NCI-H187 treated with DMSO at 0.1 percent for 48 hours (cell line): ENCODE measurements at regions not wholly inside any gene's neighbourhood (a gene's known extent, or its start where the extent isn't known, plus 50 kb on each side); places are given as distances from the start of the nearest gene placed in this dataset.

Experiments
- DNase-seq: peaks from one replicate; lab custom pipeline; 2025; lab: John Stamatoyannopoulos, UW

DNA sequence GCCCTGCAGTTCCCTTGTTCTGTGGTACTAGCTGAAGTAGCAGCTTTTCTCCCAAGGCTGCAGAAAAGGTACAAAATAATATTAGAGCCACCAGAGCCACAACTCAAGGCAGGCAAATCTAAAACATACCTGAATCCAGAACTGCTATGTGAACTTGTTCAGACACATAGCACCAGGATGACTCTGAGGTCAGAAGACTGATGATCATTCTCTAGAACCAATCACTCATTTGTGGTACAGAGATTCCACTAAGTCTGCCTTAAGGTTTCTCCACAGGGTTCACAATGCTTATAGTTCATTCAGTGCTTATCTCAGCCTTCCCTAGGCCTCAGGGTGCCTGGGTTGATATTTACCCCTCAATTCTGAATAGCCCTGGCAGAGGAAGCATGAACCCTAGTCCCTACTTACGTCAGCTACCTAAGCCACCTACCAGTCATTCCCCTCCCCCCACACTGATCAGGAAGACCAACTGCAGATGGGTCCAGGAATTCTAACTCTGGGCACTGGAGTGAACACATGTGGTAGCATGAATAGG, 140.9 kb upstream of the MOCS1 start:
- no peak for DNase-seq

DNA sequence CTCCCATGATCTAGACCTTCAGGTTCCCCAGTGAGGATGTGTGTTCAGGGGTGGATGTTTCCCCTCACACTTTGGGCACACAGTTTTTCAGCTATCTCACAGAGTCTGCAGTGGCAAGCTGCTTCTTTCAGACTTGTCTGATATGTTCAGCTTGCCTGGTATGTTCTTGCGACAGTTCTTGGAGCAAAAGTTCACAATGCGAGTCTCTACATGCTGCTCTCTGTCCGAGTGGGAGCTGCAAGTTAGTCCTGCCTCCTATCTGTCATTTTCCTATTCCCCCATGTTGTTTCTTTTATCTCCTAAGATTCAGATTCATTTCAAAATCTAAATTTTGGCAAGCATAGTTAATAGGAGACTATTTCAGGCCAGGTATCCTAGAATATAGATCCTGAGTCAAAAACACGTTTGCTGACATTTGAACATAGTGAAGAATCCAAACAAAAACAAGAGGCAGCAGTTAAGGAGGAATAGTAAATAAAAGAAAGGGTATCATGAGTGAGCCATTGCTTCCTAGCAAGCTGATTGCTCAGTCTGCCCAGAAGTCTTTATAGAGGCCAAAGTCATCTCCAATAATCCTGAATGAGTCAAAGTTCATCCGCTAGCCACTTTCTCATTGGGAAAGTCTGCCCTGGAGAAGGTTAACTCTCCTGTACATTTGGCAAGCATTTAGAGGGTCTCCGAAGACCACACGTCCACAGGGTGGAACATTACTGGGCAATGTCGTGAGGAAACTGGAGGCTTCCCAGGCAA, 140.2 kb upstream of the MOCS1 start:
- DNase-seq = no peak

- no peak for DNase-seq
Observed at GRCh38 chr6:40066372-40066771, 132.1 kb upstream of the MOCS1 start.

DNA sequence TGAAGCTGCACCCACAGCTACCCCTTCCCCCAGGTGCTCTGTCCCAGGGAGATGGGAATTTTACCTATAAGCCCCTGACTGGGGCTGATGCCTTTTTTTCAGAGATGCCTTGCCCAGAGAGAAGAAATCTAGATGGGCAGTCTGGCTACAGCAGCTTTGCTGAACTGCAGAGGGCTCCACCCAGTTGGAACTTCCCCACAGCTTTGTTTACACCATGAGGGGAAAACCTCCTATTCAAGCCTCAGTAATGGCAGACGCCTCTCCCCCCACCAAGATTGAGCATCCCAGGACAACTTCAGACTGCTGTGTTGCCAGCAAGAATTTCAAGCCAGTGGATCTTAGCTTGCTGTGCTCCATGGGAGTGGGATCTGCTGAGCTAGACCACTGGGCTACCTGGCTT, 122.6 kb upstream of the MOCS1 start:
- DNase-seq = no peak

GRCh38 chr6:40054602-40055001, 120.3 kb upstream of the MOCS1 start:
- no peak for DNase-seq

DNA sequence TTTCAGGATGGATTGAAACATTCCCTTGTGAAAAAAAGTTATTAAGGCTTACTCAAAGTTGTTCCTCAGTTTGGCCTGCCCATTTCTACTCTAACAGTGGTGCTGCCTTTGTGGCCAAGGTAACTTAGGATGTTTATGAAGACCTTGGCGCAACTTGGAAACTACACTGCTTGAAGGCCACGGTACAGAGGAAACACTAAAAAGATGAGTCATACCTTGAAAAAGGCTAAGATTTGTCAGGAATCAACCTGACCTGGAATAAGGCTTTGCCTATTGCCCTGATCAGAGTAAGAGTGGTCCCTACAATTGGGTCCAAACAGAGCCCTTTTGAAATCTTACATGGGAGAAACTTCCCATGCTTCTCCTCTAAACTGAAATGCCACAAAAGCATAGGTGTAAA, 119.9 kb upstream of the MOCS1 start:
- DNase-seq = no peak

DNA sequence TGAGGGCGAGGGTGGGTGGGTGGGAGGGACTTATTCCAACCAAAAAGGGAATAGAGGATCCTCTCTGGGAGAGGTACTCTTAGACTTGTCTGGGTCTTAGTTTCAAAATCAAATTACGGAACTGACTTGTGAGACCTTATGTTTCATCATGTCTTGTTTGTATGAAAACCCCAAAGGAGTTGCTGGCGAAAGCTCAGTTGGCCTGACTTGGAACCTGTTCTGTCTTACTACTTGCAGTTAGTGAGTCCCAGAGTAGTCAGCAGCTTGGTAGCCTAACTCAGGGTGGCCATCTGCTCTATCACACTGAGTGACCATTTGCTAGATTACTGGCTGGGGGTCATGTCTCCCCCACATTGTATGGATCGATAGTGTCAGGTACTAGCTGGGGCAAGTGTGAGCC, 114.9 kb upstream of the MOCS1 start:
- DNase-seq = no peak

- no peak for DNase-seq
Observed at GRCh38 chr6:40044196-40044595, 109.9 kb upstream of the MOCS1 start.

DNA sequence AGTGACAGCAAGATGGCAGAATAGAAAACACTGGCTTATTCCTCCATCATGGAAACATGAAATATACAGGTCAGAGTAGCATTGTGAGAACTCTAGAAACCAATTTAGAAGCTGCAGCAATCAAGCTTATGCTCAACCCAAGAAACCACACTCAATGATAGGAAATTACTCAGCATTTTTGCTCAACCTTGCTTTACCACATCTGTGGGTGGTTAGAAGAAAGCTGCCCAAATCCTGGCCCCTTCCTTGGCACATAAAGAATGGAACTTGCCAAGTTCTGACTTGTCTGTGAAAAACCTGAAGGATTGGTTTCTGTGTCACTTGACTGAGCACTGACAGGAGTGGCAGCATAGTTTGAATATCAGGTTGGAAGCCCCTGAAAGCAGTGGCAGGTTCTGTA, 108.0 kb upstream of the MOCS1 start:
- DNase-seq = no peak

DNA sequence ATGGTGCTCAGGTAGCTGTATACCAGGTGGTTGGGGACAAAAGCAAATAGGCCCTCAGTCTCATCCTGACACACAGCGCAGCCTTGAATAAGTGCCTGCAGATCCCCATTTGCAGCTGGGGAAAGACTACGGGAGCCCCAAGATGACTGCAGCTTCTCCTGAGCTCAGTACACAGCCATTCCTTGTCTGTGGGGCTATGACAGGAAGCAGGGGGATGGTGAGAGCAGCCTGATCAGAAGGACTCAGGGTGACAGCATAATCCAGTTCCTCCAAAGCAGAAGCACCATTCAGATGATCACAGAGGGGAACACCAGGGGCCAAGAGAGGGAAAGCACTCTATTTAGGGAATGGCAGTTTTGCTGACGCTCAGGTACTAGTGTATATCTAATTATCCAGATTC, 104.8 kb upstream of the MOCS1 start:
- no peak for DNase-seq

DNA sequence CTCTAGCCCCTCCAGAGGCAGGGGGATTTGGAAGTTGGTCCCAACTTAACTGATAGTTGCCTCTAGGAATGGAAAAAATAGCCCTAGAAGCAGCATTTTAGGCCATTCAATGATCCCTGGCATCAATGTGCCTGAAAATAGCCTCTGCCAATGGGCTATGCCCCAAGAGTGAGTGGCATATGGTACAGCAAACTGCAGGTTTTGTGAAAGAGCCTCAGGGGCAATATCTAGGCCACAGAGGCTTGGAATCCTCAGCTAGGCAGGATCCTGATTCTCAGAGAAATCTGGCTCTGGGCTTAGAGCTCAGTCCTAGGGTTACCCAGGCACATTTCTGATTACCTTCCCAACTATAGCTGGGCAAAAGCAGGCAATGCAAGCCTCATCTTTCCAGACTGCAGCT, 104.4 kb upstream of the MOCS1 start:
- DNase-seq = no peak

DNA sequence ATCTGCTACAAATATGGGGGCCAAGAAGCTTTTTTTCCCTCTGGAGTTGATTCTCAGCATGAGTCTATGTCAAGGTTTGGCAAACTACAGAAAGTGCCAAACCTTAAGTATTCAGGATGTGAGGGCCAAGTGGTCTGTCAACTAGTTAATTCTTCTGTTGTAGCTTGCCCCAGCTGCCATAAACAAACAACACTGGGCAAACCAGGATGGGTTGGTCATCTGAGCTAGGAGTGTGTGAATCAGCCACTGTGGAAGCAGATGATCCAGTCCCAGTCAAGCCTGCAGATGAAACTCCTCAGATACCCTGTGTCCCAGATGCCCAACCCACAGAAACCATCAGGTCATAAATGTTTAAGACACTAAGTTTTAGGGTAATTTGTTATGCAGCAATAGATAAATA, 103.0 kb upstream of the MOCS1 start:
- DNase-seq = no peak

GRCh38 chr6:40036186-40036585, 101.9 kb upstream of the MOCS1 start:
- DNase-seq = no peak

- no peak for DNase-seq
Observed at GRCh38 chr6:40028449-40028848, 94.2 kb upstream of the MOCS1 start.

GRCh38 chr6:40022867-40023266, 88.6 kb upstream of the MOCS1 start:
- DNase-seq = no peak

DNA sequence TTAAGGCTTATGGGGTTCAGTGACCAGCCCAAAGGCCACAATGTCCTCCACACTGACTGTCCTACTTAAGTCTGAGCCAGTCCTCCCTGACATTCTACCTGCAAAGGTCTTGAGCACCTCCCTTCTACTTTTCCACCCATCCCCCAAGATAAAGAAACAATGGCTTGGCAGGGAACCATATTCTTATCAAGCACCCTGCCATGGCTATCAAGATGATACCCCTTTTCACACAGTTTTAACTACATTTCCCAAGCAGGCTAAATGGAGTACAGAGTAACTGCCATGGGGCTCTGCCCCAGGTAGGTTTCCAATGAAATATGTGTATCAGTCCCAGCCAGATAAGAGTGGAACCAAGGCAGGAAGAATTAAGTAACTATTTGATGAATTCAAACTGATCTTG, 85.9 kb upstream of the MOCS1 start:
- no peak for DNase-seq

GRCh38 chr6:40015530-40015929, 81.3 kb upstream of the MOCS1 start:
- DNase-seq = no peak

- no peak for DNase-seq
Observed at GRCh38 chr6:40011844-40012243, 77.6 kb upstream of the MOCS1 start.

DNA sequence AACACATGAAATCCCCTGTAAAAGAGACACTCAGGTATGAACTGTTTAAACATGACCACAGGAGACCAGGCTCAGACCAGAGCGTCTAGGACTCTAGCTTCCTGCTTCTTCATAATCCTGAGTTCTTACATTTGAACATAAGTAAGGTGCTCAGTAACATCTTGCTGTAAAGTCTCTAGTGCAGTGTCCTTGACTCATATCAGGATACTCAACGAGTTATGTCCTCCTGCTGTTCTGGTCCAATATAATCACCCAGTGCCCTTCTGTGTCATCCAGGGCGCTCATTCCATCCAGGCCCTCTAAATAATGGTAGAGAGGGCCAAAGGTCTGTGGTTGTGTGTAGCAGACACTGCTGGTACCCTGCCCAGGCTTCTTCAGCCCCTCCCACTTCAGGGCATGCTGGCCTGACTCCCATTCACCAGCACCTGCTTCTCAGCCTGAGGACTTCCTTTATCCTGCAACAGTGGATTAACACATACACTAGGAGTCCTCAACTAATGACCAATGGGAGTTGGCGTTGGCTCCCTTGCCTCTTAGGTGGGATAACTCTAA, 66.8 kb upstream of the MOCS1 start:
- DNase-seq = no peak

DNA sequence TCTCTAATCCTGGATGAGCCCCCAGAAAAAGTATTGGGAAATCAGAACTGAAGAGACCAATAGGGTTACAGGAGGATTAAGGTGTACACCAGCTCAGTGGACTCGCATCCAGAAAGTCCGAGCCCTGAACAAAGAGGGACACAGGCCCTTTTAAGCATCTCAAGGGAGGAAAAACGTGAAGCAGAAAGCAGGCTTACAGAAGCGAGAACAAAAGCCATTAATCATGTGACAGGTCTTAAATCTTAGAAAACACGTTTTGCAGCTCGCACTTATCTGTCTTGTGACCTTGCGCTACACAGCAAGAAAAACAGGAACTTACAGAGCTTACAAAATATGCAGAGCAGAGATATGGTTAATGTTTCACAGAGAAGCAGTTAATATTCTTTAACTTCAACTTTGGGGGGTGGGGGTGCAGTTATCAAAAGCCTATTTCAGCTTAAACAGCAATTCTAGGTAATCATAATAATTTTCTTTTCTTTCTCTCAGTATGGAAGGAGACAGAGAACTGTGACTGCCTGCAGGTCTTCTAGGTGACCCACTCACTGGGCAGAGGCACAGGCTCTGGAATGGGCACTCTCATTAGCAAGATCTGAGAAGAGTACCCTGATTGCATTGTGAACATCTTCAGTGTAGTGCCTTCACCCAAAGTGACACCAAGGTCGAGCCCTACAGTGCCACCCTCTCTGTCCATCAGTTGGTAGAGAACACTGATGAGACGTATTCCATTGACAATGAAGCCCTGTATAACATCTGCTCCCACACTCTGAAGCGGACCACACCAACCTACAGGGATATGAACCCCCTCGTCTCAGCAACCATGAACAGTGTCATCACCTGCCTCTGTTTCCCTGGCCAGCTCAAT, 65.0 kb upstream of the MOCS1 start:
- DNase-seq = no peak

DNA sequence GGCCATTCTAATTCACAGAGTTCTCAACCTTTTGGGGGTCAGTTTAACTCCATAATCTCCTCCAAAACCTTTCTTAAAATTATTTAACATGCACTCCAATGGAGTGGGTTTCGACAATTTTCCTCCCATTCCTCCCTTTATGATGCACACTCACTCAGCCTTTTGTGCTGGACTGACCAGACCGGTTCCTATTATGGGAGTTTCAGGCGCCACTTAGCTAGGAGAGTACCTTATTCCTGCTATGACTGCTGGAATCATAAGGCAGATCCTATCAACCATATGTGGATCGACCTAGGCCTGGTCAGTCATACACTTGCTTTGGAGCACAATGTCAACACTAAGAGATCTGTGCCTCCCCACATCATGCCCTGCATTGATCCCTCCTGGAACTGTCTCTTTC, 63.9 kb upstream of the MOCS1 start:
- no peak for DNase-seq

- DNase-seq = no peak
Observed at GRCh38 chr6:39997101-39997635, 62.9 kb upstream of the MOCS1 start.

DNA sequence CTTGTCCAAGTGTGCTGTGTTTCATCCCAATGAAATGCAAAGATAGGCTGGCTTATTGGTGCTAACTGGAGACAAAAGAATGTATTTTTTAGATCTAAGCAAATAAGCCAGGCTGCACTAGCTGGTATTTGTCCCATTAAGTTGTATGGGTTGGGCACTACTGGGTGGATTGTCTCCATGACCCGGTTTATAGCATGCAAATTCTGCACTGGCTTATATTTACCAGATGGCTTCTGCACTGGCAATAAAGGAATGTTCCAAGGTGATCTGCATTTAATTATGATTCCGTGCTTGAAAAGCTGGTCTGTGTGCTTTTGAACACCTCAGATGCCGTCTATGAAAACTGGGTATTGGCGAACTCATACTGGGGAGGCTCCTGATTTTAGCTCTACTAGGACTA, 61.4 kb upstream of the MOCS1 start:
- DNase-seq = no peak
